ENCODE measurements at regions not wholly inside any gene's neighbourhood (a gene's known extent, or its start where the extent isn't known, plus 50 kb on each side); places are given as distances from the start of the nearest gene placed in this dataset.

DNA sequence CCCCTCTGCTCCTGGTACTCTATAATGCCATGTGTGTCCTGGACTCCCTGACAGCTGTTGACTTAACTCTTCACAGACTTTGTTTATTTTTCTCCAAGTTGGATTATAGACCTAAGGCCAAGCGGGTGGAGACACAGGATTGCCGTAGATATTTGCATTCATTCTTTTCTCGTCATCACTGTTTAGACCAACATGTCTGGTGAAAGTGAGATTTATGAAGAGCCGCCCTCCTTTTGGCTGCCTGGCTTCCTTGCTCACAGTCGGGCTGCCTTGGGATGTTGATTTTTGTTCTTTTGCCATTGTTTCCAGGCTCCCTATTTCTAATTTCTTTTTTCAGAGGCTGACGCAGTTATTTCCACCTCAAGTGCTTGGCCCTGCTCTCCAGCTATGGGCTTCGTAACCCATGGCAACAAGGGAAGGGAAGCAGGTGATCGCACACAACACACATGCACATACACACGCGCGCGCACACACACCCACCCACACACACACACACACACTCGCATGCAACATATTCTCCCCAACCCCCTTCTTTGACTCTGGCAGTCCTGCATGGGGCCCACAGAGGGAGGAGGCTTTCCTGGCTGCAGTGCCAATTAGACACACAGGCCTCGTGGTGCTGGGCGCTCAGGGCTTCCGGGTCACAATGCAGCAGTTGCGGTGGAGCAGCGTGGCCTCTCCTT lies 296.5 kb downstream of the MTX2 start:
- no peaks in the 10 kb centered on the region for H3K79me2 ChIP-seq (ENCODE audit: low read depth)
- no peaks in the 10 kb centered on the region for H3K36me3 ChIP-seq (ENCODE audit: low read depth)
- no peaks in the 10 kb centered on the region for H4K20me1 ChIP-seq (ENCODE audit: insufficient read depth)
- no peaks in the 10 kb centered on the region for H3K27me3 ChIP-seq (ENCODE audit: insufficient read depth, low read depth)
- H3K4me2 ChIP-seq, result no peak overlapping the region
- no TSS peak for BruUV-seq (replicated peaks)
- H3K9me2 ChIP-seq (ENCODE audit: insufficient read depth), result no peaks in the 10 kb centered on the region
- no peak for TF ChIP-seq EZH2 (IDR thresholded peaks at IDR 0.05; ENCODE audit: low read depth)
- TF ChIP-seq, protein P1, sequence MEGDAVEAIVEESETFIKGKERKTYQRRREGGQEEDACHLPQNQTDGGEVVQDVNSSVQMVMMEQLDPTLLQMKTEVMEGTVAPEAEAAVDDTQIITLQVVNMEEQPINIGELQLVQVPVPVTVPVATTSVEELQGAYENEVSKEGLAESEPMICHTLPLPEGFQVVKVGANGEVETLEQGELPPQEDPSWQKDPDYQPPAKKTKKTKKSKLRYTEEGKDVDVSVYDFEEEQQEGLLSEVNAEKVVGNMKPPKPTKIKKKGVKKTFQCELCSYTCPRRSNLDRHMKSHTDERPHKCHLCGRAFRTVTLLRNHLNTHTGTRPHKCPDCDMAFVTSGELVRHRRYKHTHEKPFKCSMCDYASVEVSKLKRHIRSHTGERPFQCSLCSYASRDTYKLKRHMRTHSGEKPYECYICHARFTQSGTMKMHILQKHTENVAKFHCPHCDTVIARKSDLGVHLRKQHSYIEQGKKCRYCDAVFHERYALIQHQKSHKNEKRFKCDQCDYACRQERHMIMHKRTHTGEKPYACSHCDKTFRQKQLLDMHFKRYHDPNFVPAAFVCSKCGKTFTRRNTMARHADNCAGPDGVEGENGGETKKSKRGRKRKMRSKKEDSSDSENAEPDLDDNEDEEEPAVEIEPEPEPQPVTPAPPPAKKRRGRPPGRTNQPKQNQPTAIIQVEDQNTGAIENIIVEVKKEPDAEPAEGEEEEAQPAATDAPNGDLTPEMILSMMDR (conservative IDR thresholded peaks at IDR 0.05), result no peak
- H3K4me3 ChIP-seq, result no peak overlapping the region
- no peak overlapping the region for H3K27ac ChIP-seq
- H2AFZ ChIP-seq, result no peak overlapping the region
- H3K9me3 ChIP-seq (ENCODE audit: insufficient read depth, low read depth), result peaks cover 4% of the 10 kb centered on the region; the same call in 1 of the 2 replicates
- peaks cover 23% of the 10 kb centered on the region for H3K4me1 ChIP-seq (replicated peaks; ENCODE audit: insufficient read depth)
- intact Hi-C loops (cut with micrococcal nuclease; ENCODE audit: unreplicated experiment), result loop anchor here (10.0 kb wide), 1 partner anchor 829 kb away; the partner anchor contains the start of gene AGPS
- H3F3A ChIP-seq (ENCODE audit: insufficient read depth, low read depth), result peaks cover 11% of the 10 kb centered on the region; the same call in 1 of the 2 replicates
- ChIA-PET POLR2A (ENCODE audit: unreplicated experiment) (no interaction called here), CTCF (no interaction called here)
- DNase-seq, result no peak

DNA sequence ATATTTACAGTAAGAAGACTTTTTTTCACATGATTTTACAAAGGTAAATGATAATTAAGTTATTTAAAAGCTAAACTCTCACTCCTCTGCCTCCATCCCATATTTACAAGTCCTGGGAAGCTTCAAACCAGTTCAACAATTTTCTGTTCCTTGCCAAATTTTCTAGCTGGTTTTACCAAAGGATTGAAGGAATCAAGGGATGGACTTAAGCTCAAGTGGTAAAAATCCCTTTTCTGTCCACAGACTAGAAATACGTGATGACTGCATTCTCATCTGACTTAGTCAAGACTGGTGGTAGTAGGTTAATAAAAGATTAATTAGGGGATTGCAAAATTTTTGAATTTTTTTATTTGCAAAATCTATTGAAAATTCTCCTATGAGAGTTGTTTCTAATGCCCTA lies 297.3 kb downstream of the MTX2 start:
- Histone ChIP-seq H3K4me2 (no peak overlapping the region), H4K20me1 (ENCODE audit: insufficient read depth) (no peaks in the 10 kb centered on the region), H3K4me1 (replicated peaks; ENCODE audit: insufficient read depth) (peaks cover 18% of the 10 kb centered on the region), H3K36me3 (ENCODE audit: low read depth) (no peaks in the 10 kb centered on the region), H2AFZ (no peak overlapping the region), H3K79me2 (ENCODE audit: low read depth) (no peaks in the 10 kb centered on the region), H3K4me3 (no peak overlapping the region), H3K9me2 (ENCODE audit: insufficient read depth) (no peaks in the 10 kb centered on the region), H3K9me3 (ENCODE audit: insufficient read depth, low read depth) (peaks cover 4% of the 10 kb centered on the region; the same call in 1 of the 2 replicates), H3F3A (ENCODE audit: insufficient read depth, low read depth) (peaks cover 11% of the 10 kb centered on the region; the same call in 1 of the 2 replicates), H3K27ac (no peak overlapping the region), H3K27me3 (ENCODE audit: insufficient read depth, low read depth) (no peaks in the 10 kb centered on the region)
- no TSS peak for BruUV-seq (replicated peaks)
- no peak for DNase-seq
- TF ChIP-seq, protein P1 (conservative IDR thresholded peaks at IDR 0.05), result no peak
- TF ChIP-seq EZH2 (IDR thresholded peaks at IDR 0.05; ENCODE audit: low read depth), result no peak
- CTCF ChIA-PET, result interaction anchor here (0.7 kb wide), 1 partner anchor 38 kb away, joined by 3 read pairs; no protein-coding TSS in a partner anchor
- POLR2A ChIA-PET (ENCODE audit: unreplicated experiment), result no interaction called here
- intact Hi-C loops (cut with micrococcal nuclease; ENCODE audit: unreplicated experiment), result loop anchor here (10.0 kb wide), 1 partner anchor 828 kb away; the partner anchor contains the start of gene AGPS

DNA sequence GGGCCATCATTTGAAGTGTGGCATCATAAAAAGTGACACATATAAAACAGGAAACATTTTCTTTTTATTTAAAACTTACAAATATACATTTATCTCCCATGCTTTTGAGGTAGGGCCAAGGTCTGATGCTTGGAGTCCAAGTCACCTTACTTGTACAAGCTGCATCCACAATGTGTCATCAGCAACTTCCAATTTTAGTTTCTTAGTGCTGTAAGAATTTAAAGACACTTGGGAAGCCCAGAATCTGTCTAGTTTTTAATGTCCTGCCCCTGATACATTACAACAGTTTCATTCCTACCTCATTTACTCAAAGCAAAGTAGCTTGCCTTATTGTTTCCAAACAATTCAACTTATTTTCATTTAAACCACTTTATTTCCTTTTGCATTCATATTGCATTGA lies 297.7 kb downstream of the MTX2 start:
- no peak overlapping the region for H3K4me2 ChIP-seq
- ChIA-PET CTCF (interaction anchor here (0.7 kb wide), 1 partner anchor 38 kb away, joined by 3 read pairs; no protein-coding TSS in a partner anchor), POLR2A (ENCODE audit: unreplicated experiment) (no interaction called here)
- no peak overlapping the region for H3K4me3 ChIP-seq
- H3K4me1 ChIP-seq (replicated peaks; ENCODE audit: insufficient read depth), result peaks cover 13% of the 10 kb centered on the region
- no peak overlapping the region for H2AFZ ChIP-seq
- H3K9me2 ChIP-seq (ENCODE audit: insufficient read depth), result no peaks in the 10 kb centered on the region
- BruUV-seq (replicated peaks), result no TSS peak
- H3K9me3 ChIP-seq (ENCODE audit: insufficient read depth, low read depth), result peaks cover 4% of the 10 kb centered on the region; the same call in 1 of the 2 replicates
- H3K36me3 ChIP-seq (ENCODE audit: low read depth), result no peaks in the 10 kb centered on the region
- no peaks in the 10 kb centered on the region for H3K79me2 ChIP-seq (ENCODE audit: low read depth)
- no peak overlapping the region for H3K27ac ChIP-seq
- DNase-seq, result no peak
- intact Hi-C loops (cut with micrococcal nuclease; ENCODE audit: unreplicated experiment), result loop anchor here (10.0 kb wide), 1 partner anchor 828 kb away; the partner anchor contains the start of gene AGPS
- no peaks in the 10 kb centered on the region for H3K27me3 ChIP-seq (ENCODE audit: insufficient read depth, low read depth)
- TF ChIP-seq, protein P1 (conservative IDR thresholded peaks at IDR 0.05), result no peak
- no peak for TF ChIP-seq EZH2 (IDR thresholded peaks at IDR 0.05; ENCODE audit: low read depth)
- H3F3A ChIP-seq (ENCODE audit: insufficient read depth, low read depth), result peaks cover 6% of the 10 kb centered on the region; the same call in 1 of the 2 replicates
- no peaks in the 10 kb centered on the region for H4K20me1 ChIP-seq (ENCODE audit: insufficient read depth)

Measured in PC-9 (cell line).